B cell (primary cell): ENCODE measurements at regions not wholly inside any gene's neighbourhood (a gene's known extent, or its start where the extent isn't known, plus 50 kb on each side); places are given as distances from the start of the nearest gene placed in this dataset.

Experiments used
- ATAC-seq: fragments of 200-7000 bp; cut with Tn5 transposase; one replicate; pipeline ENCODE4 v1.10.0; 2021; ENCODE audit warnings: low read depth, mild to moderate bottlenecking, moderate number of reproducible peaks, moderate library complexity
- CTCF ChIA-PET: fragments of 350-600 bp; sonication (Branson Sonifier 250); formaldehyde crosslinking; loops from one replicate; lab custom pipeline; 2021; ENCODE audit warnings: antibody characterized with exemption, inconsistent platforms; lab: Charles Lee
- POLR2A ChIA-PET: fragments of 350-600 bp; sonication (Branson Sonifier 250); formaldehyde crosslinking; loops from one replicate; lab custom pipeline; 2021; ENCODE audit warnings: antibody characterized with exemption; lab: Charles Lee
- DNase-seq: peaks from one replicate; pipeline ENCODE4 v3.0.0; 2013
- H2AFZ ChIP-seq: 2 replicates; pipeline ENCODE4 v1.6.1; 2012; ENCODE audit warnings: mild to moderate bottlenecking, low read depth, low read length; ENCODE audit not compliant: insufficient read depth, poor library complexity, severe bottlenecking
- H3K27ac ChIP-seq, 2 donors: 1 replicate in 1 of 2; 2 replicates in 1 of 2; pipeline ENCODE4 v1.5.1; 2012 to 2013; ENCODE audit warnings: low read length in 2 of 2, mild to moderate bottlenecking in 2 of 2, moderate library complexity in 1 of 2
- H3K27me3 ChIP-seq, 4 experiments: fragments of 200-600 bp in 1 of 4; sonication (generic) in 1 of 4; replicated peaks in 1 of 4; 1 replicate in 2 of 4; 2 replicates in 2 of 4; pipeline versions ENCODE4 v1.6.1 to v1.7.0; 2013 to 2016; ENCODE audit warnings: low read length in 3 of 4, mild to moderate bottlenecking in 2 of 4, mixed read lengths in 1 of 4, moderate library complexity in 1 of 4; ENCODE audit not compliant: insufficient read depth in 4 of 4, control insufficient read depth in 3 of 4; ENCODE audit errors: control extremely low read depth in 1 of 4
- H3K36me3 ChIP-seq, 2 experiments: replicated peaks in 1 of 2; 1 replicate in 1 of 2; 2 replicates in 1 of 2; pipeline versions ENCODE4 v1.6.1 to v1.7.1; 2013; ENCODE audit warnings: low read length in 1 of 2; ENCODE audit not compliant: insufficient read depth in 2 of 2, control insufficient read depth in 1 of 2; ENCODE audit errors: control extremely low read depth in 1 of 2, extremely low read depth in 1 of 2
- H3K4me1 ChIP-seq, 2 donors: fragments of 200-600 bp in 1 of 2; sonication (generic) in 1 of 2; 1 replicate in 1 of 2; 2 replicates in 1 of 2; pipeline versions ENCODE4 v1.5.1 to v1.6.1; 2013 to 2017; ENCODE audit warnings: low read length in 2 of 2; ENCODE audit not compliant: control insufficient read depth in 2 of 2, insufficient read depth in 2 of 2
- H3K4me2 ChIP-seq: replicated peaks from 2 replicates; pipeline ENCODE3; 2012; ENCODE audit warnings: mild to moderate bottlenecking, low read depth, low read length; ENCODE audit not compliant: poor library complexity, severe bottlenecking
- H3K4me3 ChIP-seq, 5 experiments: fragments of 200-600 bp in 1 of 5; sonication (generic) in 1 of 5; 1 replicate in 3 of 5; 2 replicates in 2 of 5; pipeline versions ENCODE4 v1.5.1 to v1.7.0; 2011 to 2016; ENCODE audit warnings: low read length in 4 of 5, mild to moderate bottlenecking in 4 of 5, low read depth in 2 of 5, control low read depth in 1 of 5, moderate library complexity in 1 of 5; ENCODE audit not compliant: insufficient read depth in 1 of 5; ENCODE audit errors: control extremely low read depth in 1 of 5, extremely low read depth in 1 of 5
- H3K79me2 ChIP-seq: fragments of 200-600 bp; sonication (generic); one replicate; pipeline ENCODE4 v1.6.0; 2016; ENCODE audit warnings: low read length; ENCODE audit not compliant: control insufficient read depth, insufficient read depth
- H3K9ac ChIP-seq: fragments of 200-600 bp; sonication (generic); 2 replicates; pipeline ENCODE4 v1.6.1; 2017; ENCODE audit warnings: mild to moderate bottlenecking, low read length, moderate library complexity
- H3K9me3 ChIP-seq, 3 donors: one replicate each; pipeline versions ENCODE4 v1.6.1 to v1.7.1; 2013; ENCODE audit warnings: low read length in 2 of 3; ENCODE audit not compliant: control insufficient read depth in 2 of 3, insufficient read depth in 1 of 3; ENCODE audit errors: control extremely low read depth in 1 of 3
- H4K20me1 ChIP-seq: 2 replicates; pipeline ENCODE4 v1.6.0; 2012; ENCODE audit warnings: mild to moderate bottlenecking, low read length; ENCODE audit not compliant: insufficient read depth, control insufficient read depth, poor library complexity, severe bottlenecking
- H3K27ac Mint-ChIP-seq: one replicate; pipeline ENCODE4 v1.8.0; 2021; ENCODE audit warnings: mixed read lengths
- H3K27me3 Mint-ChIP-seq: one replicate; pipeline ENCODE4 v1.8.0; 2021; ENCODE audit warnings: mixed read lengths
- H3K4me1 Mint-ChIP-seq: one replicate; pipeline ENCODE4 v1.8.0; 2021; ENCODE audit warnings: mixed read lengths
- H3K4me3 Mint-ChIP-seq: one replicate; pipeline ENCODE4 v1.8.0; 2021; ENCODE audit warnings: mixed read lengths
- H3K9me3 Mint-ChIP-seq: one replicate; pipeline ENCODE4 v1.8.0; 2022; ENCODE audit warnings: mixed read lengths; ENCODE audit not compliant: insufficient read depth
- CTCF ChIP-seq: fragments of 200-600 bp; IDR thresholded peaks from one replicate; pipeline ENCODE4 v1.8.0; 2022; ENCODE audit warnings: antibody characterized with exemption, mild to moderate bottlenecking
- EZH2 ChIP-seq: IDR thresholded peaks from 2 replicates; pipeline ENCODE4 v1.6.1; 2012; ENCODE audit warnings: borderline replicate concordance, low read depth, mild to moderate bottlenecking, moderate library complexity, low read length; ENCODE audit not compliant: insufficient read depth, poor library complexity, severe bottlenecking
- WGBS: methylation state at CpG from one replicate; pipeline ENCODE4 v1.1.5; 2013; ENCODE audit warnings: missing lambda C conversion rate; ENCODE audit not compliant: insufficient coverage; 5-methylcytosine and 5-hydroxymethylcytosine counted together
- intact Hi-C: fragments of 100-400 bp; cut with micrococcal nuclease; formaldehyde crosslinking; loops from one replicate; pipeline ENCODE4 v1.10.0; 2022

- no peak for ATAC-seq
- no peaks in the 10 kb centered on the region for H3K4me1 Mint-ChIP-seq
- Histone ChIP-seq H3K36me3 (no peaks in the 10 kb centered on the region), H3K4me2 (no peak overlapping the region), H3K79me2 (no peaks in the 10 kb centered on the region), H3K27ac (no peak overlapping the region), H3K9me3 (no peaks in the 10 kb centered on the region), H2AFZ (no peak overlapping the region), H3K4me1 (no peaks in the 10 kb centered on the region), H3K9ac (no peak overlapping the region), H4K20me1 (no peaks in the 10 kb centered on the region), H3K4me3 (no peak overlapping the region), H3K27me3 (no peaks in the 10 kb centered on the region)
- intact Hi-C loops = no loop called here
- peaks cover 16% of the 10 kb centered on the region for H3K27me3 Mint-ChIP-seq
- no peak for DNase-seq
- H3K4me3 Mint-ChIP-seq = no peak overlapping the region
- ChIA-PET POLR2A (no interaction called here), CTCF (no interaction called here)
- no peak for TF ChIP-seq EZH2
- no peak for TF ChIP-seq CTCF
- H3K27ac Mint-ChIP-seq = no peak overlapping the region
- H3K9me3 Mint-ChIP-seq = no peaks in the 10 kb centered on the region
- 97% methylated on average over 2 of the region's 4 CpGs for WGBS
Observed at GRCh38 chr2:101528501-101528900, 53.6 kb upstream of the RFX8 start.

GRCh38 chr2:101524806-101525430 lies 50.0 kb upstream of the RFX8 start:
- Mint-ChIP-seq H3K9me3 (no peaks in the 10 kb centered on the region), H3K27me3 (peaks cover 16% of the 10 kb centered on the region), H3K27ac (no peak overlapping the region), H3K4me1 (peaks cover 5% of the 10 kb centered on the region), H3K4me3 (no peak overlapping the region)
- Histone ChIP-seq H4K20me1 (no peaks in the 10 kb centered on the region), H3K4me3 (no peak overlapping the region), H3K9ac (no peak overlapping the region), H3K36me3 (no peaks in the 10 kb centered on the region), H3K4me2 (no peak overlapping the region), H2AFZ (no peak overlapping the region), H3K27me3 (peaks cover 0 to 4% (median 0%) of the 10 kb centered on the region in 4 experiments), H3K4me1 (peaks cover 3 to 7% of the 10 kb centered on the region in 2 donors), H3K27ac (no peak overlapping the region), H3K9me3 (no peaks in the 10 kb centered on the region), H3K79me2 (no peaks in the 10 kb centered on the region)
- CTCF ChIA-PET = no interaction called here
- intact Hi-C loops = no loop called here
- POLR2A ChIA-PET = no interaction called here
- ATAC-seq (no peak), DNase-seq (no peak)
- 83% methylated on average over 4 of the region's 6 CpGs for WGBS
- TF ChIP-seq EZH2 (no peak), CTCF (no peak)
